DMS79 (cell line): ENCODE measurements at regions not wholly inside any gene's neighbourhood (a gene's known extent, or its start where the extent isn't known, plus 50 kb on each side); places are given as distances from the start of the nearest gene placed in this dataset.
"Not testable (repeated sequence)": the region's sequence is repeated elsewhere in the genome, so short reads cannot be mapped to it uniquely, and the experiment has no call there.

Source experiments
- DNase-seq: peaks from one replicate; lab custom pipeline; 2025; lab: John Stamatoyannopoulos, UW

- DNase-seq, result no peak
Measured at GRCh38 chr2:19651466-19651865, 250.3 kb downstream of the TTC32 start.

DNA sequence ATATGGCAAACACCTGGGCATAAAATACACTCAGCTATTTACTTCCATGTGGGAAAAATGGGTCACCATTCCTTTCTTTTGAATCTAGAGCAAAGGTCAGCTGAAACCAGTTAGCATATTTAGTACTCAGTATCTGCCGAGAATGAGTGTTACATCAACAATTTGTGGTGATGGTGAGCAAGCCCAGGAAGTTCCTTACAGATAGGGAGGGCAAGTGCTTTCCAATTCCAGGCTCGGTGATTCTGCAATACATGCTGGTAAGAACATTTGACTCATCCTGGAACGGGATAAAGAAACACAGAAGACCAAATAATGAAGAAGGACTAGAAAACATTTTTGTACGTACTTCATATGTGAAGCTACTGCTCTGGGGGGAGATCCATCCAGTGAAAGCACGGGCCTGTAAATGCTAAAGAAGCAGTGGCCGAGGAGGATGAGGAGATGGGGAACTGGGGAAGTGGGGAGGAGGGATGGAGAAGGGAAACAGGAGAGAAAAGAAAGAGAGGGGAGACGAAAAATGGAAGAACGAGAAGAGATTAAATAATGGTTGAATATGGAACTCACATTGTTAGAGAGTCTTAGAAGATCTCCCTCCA, 251.9 kb downstream of the TTC32 start:
- DNase-seq, result no peak

DNA sequence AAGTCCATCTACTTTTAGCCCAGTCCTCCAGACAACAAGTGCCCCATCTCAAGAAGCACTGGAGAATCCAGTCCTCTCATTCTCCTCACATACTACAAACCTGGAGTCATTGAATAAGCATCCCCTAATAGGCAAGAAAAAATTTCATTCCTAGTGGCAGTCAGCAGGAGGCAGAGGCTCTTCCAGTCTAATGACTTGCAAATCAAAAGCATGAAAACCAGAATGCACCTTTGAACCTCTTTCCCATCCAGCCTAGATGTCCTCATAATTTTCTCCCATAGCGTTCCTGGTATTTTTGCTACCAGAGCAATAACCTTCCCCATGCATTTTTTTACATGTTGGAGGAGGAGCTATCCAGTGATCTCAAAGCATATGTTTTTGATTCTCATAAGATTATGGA, 252.6 kb downstream of the TTC32 start:
- DNase-seq, result no peak

GRCh38 chr2:19648583-19648982, 253.2 kb downstream of the TTC32 start:
- DNase-seq, result no peak

DNA sequence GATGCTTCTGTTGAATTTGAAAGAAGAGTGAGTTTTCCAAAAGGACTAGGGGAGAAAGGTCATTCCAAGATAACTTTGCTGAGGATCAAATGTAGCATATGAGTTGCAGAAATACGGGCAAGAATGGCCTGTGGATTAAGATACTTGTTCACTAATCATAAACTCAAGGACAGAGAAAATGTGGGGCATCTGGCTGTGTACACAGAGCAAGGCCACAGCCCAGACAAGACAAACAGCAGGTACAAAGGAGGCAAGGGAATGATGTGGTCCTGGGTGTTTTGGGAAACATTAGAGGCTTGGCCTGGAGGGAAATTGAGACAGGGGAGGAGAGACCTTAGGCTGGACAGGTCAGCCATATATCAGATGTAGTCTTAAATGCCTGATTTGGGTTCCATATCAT, 254.8 kb downstream of the TTC32 start:
- DNase-seq, result no peak

DNA sequence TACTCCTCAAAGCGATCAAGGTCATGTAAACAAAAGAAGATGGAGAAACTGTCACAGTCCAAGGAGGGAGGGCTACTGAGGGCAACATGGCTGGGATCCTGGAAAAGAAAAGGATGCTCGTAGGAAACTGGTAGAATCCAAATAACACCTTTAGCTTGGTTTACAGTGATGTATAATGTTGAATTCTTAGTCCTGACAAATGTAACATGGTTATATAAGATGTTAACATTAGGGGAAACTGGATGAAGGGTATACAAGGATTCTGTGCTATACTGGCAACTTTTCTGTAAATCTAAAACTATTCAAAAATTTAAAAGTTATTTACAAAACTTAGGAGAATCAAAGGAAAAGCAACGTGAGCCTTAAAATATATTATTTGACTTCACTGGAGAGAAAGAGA, 257.0 kb downstream of the TTC32 start:
- no peak for DNase-seq

DNA sequence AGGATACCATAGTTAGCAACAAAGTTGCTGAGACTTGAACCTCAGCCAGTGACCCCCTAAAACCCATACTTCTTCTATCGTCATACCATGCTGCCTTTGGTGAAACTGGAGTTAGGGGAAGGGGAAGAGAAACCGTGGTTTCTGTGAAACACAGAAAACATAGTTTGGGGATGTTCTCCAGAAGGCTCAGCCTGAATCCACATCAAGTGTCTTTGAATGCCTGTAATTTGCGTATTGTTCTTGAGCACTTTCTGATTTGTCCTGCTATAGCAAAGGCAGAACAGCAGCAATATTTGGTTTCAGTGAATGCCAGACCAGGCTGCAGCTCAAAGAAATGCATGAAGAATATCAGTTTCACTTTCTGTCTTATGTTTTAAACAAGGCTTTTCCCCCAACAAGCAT, 258.7 kb downstream of the TTC32 start:
- DNase-seq, result no peak

DNA sequence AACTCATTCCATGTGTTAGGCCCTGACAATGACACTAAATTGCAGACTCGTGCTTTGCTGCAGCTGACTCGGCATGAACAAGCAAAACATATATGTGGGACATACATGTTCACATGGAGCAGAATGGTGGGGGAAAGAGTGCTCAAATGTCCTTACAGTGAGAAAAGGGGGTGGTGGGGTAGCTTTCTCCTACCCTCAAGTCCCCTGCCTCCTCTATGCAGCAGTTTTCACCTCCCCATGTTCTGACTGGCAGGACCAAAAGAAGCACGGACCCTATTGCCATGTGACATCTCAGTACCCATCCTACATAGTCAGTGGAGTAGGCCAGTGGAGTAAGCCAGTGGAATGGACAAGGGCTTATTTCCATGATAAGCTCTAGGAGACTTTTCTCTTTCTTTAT, 259.3 kb downstream of the TTC32 start:
- no peak for DNase-seq

GRCh38 chr2:19635951-19636510, 265.8 kb downstream of the TTC32 start:
- DNase-seq, result no peak

DNA sequence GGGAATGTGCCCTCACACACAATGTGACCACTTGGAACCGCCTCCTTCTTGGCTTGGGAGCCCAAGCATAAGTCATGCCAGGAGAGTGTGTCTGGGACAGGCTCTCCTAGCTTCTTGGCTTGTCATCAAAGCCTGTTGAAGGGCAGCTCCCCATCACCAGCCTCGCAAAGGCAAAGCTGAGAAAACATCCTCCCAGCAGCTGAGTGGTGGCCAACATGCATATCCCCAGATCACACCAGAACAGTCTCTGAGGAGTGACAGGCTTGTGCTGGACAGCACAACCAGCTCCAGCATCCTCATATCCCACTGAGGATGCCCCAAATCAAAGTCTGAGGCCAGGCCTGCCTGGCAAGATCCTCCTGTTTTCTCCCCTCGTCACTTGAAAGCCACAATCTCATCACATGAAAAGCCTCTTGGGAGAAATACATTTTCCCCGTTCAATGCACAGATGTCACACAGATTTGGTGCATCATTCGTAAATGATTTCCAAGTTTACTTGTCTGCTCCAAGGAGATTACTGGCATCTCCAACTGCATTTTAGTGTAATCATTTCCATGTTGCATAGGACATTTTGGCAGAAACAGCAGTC, 269.3 kb downstream of the TTC32 start:
- no peak for DNase-seq

- no peak for DNase-seq
Measured at GRCh38 chr2:19631871-19632270, 269.9 kb downstream of the TTC32 start.

GRCh38 chr2:19630921-19631320, 270.9 kb downstream of the TTC32 start:
- DNase-seq, result no peak

- no peak for DNase-seq
Measured at GRCh38 chr2:19627359-19627758, 268.9 kb upstream of the OSR1 start.

- no peak for DNase-seq
Measured at GRCh38 chr2:19623488-19623887, 265.1 kb upstream of the OSR1 start.

GRCh38 chr2:19617257-19617848, 258.9 kb upstream of the OSR1 start:
- no peak for DNase-seq

DNA sequence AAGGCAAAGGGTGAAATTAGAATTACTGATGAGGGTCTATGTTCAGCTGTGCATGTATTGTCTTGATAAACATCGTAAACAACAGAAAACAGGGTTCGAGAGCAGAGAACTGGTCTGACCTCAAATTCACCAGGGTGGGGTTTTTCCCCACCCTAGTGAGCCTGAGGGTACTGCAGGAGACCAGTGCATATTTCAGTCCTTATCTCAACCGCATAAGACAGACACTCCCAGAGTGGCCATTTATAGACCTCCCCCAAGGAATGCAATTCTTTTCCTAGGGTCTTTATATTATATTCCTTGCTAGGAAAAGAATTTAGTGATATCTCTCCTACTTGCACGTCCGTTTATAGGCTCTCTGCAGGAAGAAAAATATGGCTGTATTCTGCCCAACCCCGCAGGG, 257.0 kb upstream of the OSR1 start:
- not testable (repeated sequence) for DNase-seq

- DNase-seq, result no peak
Measured at GRCh38 chr2:19614066-19614465, 255.6 kb upstream of the OSR1 start.

GRCh38 chr2:19611491-19612332, 253.3 kb upstream of the OSR1 start:
- DNase-seq, result no peak

GRCh38 chr2:19609266-19609665, 250.8 kb upstream of the OSR1 start:
- DNase-seq, result no peak

DNA sequence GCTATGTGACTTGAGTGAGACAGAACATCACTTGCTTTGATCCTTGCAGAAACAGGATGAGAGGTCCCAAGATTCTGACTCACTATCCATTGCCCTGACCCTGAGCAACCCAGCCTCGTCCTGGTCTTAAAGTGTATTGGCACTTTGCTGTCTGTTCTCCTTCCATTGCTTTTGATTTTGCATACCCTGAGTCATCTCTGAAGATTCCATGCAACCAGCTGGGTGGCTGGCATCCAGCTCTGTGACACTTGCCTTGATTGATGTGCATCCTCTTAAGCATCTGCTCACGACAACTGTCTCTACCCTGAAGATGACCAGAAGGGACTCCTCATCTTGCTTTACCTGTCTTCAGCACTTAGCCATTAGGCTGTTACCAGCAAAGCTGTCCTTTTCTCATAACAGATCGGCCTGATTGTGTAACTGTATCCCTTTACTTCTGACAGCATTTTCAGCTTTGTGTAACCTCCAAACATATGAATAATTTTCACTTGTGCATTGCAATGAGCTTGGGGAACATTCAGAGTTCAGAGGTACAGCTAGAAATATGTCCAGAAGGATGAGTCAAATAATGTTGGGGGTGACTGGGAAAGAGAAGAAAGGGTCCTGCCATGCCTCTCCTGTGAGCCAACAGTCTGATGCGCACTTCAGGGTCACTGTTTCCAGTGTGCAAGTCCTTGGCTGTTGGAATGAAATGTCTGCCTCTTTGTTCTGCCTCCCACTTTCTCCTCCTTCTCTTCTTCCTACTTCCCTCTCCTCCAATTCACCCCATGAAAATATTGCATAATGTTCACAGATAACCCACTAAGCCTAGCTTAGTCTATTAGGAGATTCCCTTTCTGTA, 249.7 kb upstream of the OSR1 start:
- no peak for DNase-seq

- no peak for DNase-seq
Measured at GRCh38 chr2:19607400-19607799, 249.0 kb upstream of the OSR1 start.

DNA sequence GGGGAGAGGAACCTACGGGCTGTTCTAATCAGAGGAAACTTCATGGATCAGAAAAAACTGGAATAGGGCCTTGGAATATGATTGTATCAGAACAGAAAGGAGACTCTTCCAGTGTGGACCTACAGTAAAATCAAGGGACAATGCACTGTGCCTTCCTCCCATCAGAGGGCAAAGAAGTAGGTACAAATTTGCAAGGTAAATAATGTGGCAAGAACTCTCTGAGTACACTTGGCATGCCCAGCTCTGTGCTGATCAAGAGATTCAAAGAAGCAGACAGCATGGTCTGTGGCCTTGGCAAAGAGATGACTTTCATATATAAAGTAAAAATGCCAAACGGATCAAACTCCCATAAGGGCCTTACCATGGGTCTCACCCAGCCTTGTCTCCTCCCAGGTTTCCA, 242.6 kb upstream of the OSR1 start:
- DNase-seq, result no peak
